SK-N-DZ (cell line): ENCODE measurements at regions not wholly inside any gene's neighbourhood (a gene's known extent, or its start where the extent isn't known, plus 50 kb on each side); places are given as distances from the start of the nearest gene placed in this dataset.
"Not testable (repeated sequence)": the region's sequence is repeated elsewhere in the genome, so short reads cannot be mapped to it uniquely, and the experiment has no call there.

Experiments
- DNase-seq: peaks from one replicate; pipeline ENCODE4 v3.0.0-alpha.2; 2015; ENCODE audit warnings: low spot score

DNA sequence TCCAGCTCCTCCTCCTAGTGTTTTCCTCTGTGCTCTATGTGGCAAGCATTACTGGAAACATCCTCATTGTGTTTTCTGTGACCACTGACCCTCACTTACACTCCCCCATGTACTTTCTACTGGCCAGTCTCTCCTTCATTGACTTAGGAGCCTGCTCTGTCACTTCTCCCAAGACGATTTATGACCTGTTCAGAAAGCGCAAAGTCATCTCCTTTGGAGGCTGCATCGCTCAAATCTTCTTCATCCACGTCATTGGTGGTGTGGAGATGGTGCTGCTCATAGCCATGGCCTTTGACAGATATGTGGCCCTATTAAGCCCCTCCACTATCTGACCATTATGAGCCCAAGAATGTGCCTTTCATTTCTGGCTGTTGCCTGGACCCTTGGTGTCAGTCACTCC, 64.0 kb downstream of the OR4F15 start:
- DNase-seq, result not testable (repeated sequence)

DNA sequence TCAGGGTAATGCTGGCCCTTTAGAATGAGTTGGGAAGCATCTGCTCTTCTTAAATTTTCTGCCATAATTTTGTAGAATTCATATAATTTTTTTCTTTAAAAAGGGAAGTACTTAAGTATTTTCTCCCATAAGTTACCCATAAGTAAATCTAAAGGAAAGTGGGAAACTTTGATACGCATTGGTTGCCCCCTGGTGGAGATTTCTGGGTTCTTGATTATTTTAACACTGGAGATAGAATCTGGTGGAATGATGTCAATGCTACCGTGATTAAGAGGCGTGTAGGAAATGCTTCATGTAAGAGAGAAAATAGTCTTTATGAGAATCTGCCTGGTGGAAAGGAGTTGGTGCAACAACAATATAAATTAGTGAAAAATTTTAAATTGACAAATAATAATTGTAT, 65.6 kb downstream of the OR4F15 start:
- DNase-seq, result not testable (repeated sequence)

DNA sequence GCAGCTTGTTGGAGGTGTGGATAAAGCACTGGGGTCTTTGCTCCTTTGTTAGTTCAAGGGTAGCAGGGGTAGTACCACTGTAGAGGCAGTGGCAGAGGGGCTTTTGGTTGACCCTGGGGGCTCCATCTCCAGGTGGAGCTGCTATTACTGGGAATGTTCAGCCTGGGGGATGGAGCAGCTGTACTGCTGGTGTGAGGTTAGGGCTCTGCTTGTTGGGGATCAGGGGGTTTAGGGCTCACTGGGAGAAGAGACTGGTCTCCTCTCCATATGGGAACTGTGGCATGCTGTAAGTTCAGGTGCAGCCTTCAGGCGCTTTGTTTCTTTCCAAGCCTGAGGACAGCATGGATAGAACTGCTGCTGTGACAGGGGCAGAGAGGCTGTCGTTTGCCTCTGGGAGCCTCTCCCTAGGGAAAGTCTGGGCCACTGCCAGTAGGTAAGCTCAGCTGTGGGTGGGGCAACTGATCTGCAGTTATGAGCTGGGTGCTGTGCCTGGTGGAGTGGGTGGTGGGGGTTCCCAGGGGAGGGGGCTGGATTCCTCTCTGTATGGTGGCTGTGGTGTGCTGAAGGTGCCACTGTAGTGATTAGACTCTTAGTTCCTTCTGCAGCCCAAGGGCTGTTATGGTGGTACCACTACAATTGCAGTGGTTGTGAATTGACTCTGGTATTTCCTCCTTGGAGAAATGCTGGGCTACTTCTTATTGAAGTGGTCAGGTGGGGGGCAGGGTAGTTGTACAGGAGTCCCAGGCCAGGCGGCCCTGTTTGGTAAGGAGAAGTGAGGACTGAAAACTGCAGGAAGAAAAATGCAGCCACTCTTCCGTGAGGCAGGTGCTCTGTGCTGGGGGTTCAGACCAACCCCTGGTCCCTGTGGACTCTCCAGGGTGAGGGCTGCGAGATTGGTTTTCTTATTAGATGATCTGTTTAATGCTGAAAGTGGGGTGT, 100.6 kb downstream of the OR4F15 start:
- DNase-seq, result not testable (repeated sequence)

DNA sequence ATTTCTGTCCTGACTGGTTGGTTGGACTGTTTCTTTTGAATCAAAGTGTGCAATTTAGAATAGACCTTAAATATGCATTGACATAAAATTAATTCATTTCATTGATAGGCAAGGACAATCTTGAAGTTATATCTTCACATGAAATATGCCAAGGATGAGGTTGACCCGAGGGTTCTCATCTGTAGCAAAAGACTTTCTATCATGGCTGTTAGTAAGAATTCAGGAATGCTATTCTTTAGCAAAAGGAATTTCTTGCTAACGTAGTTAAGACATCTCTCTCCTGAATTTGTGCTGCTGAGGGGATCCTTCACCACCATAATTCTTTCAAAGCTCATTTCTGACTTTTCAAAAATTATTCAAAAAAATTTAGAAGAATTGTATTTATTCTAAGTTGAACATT, 112.6 kb downstream of the OR4F15 start:
- DNase-seq, result not testable (repeated sequence)

DNA sequence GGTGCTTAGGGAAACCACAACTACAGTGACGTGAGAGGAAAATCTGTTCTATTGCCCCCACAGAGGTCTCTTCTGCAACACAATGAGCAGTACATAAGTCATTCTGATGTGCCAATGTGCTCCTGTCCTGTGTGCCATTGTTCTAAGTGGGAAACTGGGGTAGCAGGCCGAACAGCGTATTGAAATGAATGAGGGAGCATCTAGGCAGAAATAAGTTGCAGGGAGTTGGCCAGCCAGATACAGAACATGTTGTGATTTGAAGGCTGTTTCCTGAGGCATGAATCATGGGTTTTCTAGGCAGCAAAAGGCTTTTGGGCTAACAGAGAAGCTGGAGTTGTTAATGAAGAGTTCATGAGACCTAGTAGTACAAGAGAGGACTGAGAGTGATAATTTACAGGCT, 122.5 kb downstream of the OR4F15 start:
- not testable (repeated sequence) for DNase-seq

DNA sequence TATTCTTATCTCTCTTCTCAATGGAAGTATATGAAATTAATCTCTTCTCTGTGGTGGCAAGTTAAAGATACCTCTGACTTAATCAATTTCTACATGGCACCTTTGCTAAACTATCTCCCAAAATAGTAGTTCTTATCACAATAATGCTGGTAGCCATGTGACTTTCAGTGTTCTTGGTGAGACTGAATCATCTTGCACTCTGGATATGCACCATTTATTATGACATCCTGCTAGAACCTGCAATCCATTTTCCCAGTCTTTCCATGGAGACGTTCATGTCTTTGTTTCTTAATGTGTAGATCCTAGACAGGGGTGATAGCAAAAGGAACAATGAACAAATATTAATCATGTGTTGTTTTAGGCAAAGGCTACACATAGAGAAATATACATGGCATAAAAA, 125.4 kb downstream of the OR4F15 start:
- not testable (repeated sequence) for DNase-seq

DNA sequence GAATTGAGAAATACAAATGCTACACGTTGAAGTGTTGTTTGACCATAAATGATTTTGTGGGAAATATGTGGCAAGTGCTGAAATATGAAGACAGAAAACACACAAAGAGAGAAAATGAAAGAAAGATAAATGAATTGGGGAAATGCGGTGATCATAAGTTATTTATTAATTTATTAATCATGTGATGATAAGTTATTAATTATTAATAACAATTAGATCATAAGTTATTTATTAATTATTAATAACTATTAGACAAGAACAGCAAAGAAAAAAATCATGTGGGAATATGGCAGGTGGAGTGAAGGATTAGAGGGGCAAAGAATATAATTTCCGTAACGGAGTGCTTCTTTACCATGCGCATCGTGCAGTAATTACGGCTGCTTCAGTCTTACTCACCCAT, 126.6 kb downstream of the OR4F15 start:
- not testable (repeated sequence) for DNase-seq

DNA sequence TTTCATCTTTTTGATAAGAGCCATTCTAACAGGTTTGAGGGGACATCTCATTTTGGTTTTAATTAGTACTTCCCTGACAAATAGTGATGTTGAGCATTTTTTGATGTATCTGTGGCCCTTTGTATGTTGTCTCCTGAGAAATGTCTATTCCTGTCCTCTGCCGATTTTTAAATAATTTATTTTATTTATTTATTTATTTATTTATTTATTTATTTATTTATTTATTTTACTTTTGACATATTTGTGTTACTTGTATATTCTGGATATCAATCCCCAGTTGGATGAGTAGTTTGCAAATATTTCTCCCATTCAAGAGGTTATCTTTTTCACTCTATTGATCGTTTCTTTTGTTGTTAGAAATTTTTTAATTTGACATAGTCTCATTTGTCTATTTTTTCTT, 133.9 kb downstream of the OR4F15 start:
- DNase-seq, result not testable (repeated sequence)

DNA sequence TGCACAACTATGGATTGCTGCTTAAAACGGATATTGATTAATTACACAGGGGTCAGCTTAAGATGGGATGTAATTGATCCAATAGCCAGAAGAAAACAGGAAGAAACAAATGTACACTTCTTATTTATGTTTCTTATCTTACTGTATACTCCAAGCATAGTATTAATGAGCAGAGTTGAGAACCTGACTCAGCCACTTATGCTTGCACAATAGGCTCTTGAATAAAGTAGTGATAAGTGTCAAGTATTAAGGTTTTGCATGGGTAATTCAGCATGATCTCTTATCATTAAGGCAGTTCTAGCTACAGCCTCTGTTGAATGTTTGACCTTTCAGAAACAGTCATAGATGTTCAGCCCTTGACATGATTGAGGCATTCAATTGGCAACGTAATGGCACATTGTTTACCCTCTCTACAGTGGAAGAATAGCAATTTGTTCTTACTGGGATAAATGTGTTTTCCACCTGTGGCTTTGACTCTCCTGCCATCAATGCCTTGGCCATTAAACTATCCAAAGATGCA, 136.5 kb downstream of the OR4F15 start:
- DNase-seq, result not testable (repeated sequence)

DNA sequence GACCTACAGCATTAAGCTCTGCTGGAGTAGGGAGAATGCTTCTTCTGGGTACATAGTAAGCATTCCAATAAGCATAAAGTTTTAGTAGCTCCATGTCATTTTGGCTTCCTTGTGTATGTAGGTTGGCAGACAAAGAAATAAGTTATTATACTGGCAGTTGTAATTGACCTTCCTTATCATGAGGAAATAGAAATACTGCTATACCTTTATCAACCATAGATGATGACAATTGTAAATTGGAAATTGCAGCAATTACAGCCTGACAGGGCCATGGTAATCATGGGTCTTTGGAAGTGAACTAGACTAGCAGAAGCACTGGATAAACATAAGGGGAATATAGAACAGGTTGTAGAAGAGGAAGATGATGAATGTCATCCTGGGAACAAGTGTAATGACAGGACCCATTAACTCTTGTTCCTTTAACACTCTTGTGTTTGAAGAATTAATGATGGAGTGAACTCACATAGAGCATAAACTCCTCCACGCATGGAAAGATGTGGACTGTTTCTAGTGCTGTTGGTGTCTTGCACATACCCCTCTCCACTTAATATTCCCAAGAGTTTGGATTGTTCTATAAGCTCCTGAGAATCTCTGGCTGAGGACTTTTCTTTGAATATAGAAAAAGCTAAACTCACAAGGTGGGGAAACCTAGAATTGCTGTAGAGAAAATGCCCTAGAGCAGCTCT, 137.5 kb downstream of the OR4F15 start:
- not testable (repeated sequence) for DNase-seq

DNA sequence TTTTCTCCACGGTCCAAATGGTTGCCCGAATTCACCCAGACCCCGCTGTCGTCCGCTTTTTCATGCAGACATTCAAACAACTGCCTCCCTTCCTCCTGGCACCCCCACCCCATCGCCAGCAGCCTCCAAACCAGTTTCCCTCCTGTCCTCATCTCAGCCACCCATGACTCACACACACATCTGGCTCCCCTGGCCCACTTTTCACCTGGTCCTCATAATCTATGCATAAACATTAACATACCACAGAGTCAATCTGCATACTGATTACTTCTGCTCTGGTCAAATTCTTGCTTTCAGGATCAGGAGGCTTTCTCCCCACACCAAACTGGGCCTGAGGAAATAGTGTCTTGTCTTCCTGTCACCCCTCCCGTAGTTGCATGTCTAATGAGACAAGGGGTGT, 142.0 kb downstream of the OR4F15 start:
- DNase-seq, result not testable (repeated sequence)

DNA sequence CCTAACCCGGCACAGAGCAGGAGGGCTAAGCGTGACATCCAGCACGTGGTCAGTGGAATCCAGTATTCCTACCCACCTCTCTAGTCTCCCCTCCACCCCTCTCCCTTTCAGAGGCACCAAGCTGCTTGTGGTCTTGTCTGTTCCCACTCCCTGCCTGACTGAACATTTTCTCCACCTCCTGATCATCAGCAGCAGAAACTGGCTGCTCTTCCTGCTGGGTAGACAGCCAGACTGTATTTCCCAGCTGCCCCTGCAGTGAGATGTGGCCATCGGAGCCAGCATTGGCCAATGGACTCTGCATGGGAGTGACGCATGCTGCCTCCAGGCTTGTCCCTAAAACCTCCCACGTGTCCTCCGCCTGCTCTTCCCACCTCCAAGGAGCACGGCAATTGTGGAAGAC, 143.8 kb downstream of the OR4F15 start:
- peak; percentile 9 for DNase-seq

DNA sequence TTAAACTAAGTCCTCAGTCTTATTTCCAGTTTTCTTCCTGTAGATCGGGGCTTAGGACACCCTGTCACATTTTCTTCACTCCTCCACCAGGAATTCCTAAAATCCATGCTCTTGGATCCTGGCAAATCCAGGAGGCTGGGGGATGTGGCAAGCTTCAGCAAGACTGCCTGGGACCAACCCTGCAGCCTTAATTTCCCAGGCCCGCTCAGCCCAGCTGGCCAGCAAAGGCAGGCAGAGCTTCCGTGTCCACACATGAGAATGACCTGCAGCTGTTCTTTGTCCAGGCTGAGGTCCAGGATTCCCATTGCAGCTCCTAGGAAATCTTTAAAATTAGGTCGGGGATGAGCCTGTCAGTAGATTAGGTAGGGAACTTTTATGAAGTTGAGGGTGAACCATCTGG, 146.7 kb downstream of the OR4F15 start:
- DNase-seq, result not testable (repeated sequence)

DNA sequence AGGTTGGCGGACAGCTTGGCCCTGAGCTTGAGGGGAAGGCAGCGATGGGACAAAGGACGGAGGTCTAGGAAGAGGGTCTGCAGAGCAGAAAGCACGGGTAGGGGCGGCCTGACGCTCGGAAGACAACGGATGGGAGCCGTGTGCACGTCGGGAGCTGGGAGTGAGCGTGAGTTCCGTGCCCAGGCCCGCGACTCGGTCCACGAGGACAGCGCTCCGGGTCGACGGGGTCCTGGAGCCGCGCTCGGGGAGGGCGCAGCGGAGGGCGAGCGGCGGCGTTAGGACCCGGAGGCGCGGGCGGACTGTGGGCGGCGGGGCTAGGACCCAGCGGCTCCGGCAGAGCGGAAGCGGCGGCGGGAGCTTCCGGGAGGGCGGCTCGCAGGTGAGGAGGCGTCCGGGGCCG, 149.3 kb downstream of the OR4F15 start:
- DNase-seq, result not testable (repeated sequence)

DNA sequence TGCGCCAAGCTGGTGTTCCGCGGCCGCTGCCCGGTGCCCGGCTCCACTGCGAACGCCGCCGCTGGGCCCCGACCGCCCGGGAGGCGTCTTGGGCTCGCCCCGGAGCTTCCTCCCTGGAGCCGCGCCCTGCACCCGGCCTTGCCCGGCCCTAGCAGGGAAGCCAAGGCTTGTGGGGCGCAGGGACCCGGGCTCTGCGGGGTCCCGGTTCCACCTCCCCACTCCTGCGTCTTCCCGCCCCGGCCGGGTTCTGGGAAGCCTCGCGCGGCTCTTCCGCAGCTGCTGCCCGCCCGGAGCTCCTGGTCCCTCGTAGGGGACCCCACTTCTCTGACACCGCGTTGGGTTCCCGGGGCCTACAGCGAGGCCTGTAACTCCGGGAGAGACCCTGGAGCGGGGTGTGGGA, 149.8 kb downstream of the OR4F15 start:
- not testable (repeated sequence) for DNase-seq

DNA sequence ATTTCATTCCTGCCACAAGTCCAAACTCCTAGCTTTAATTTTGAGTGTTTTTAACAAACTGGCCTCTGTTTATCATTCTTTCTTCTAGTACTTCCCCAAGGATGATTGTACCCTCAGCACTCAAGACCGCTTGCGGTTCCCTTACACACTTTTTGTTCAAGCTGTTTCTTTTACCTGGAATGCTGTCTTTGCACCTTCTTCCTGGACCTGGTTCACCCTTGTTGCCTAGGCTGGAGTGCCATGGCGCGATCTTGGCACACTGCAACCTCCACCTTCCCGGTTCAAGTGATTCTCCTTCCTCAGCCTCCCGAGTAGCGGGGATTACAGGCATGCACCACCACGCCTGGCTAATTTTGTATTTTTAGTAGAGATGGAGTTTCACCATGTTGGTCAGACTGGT, 151.7 kb downstream of the OR4F15 start:
- not testable (repeated sequence) for DNase-seq

DNA sequence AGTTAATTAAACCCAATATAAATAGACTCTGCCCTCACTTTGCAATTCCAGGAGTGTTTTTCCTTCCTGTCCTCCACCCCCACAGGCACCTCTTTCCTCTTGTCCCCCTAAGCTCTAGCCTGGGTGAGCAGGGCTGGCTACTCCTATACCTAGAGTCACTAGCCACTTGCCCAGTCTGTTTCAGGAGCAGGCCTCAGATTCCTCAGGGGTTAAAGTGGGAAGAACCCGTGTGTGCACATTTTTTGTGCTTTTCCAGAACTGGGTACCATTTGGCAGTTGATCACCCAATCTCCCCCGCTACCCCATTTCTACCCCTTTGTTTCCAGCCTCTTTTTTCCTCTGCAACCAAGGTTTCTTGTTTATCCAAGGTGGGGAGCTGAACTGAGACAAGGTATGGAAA, 153.4 kb downstream of the OR4F15 start:
- not testable (repeated sequence) for DNase-seq

DNA sequence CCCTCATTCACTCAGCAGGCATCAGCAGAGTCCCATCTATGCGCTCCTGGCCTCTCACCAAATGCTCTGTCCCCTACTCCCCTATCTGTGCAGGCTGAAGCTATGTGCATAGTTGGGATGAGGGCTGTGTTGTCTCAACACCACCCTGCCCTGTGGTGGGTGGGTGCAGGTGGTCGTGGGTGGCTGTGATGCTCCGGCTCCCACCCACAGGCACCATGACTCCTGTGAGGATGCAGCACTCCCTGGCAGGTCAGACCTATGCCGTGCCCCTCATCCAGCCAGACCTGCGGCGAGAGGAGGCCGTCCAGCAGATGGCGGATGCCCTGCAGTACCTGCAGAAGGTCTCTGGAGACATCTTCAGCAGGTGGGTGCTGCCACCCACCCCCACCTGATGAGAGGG, 153.9 kb downstream of the OR4F15 start:
- not testable (repeated sequence) for DNase-seq

DNA sequence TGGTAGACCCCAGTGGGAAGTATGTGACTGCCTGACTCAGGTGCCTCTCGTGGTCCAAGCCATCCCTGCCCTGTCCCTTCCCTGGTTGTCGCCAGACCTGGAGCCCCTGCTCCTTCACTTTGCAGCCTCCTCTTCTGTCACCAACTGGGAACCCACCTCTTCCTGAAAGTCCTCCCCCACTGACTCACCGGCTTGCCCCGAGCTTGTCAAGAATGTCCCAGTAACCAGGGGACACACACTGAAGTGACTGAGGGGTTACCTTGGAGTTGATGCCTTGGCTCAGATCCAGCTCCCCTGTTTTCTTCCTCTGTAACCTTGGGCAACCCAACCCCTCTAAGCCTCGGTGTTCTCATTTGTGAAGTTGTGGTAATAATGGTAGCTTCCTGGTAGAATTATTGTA, 155.4 kb downstream of the OR4F15 start:
- not testable (repeated sequence) for DNase-seq

DNA sequence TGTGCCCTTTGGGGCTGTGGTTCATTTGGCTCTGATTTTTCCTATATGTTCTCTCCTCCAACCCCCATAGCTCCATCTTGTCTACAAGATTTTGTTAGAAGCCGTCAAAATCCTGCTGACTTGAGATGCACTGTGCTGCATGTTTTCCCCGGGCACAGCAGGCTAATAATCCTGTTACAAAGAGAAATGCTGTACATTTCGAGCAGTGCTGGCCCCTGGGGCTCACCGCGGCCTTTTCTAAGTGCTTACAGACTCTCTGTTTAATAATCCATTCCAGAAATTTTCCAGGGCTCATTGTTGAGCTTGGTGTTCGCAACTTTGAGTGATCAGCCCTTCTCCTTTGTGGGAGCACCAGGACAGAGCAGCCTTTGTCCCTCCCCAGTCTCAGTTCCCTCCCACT, 158.6 kb downstream of the OR4F15 start:
- not testable (repeated sequence) for DNase-seq

DNA sequence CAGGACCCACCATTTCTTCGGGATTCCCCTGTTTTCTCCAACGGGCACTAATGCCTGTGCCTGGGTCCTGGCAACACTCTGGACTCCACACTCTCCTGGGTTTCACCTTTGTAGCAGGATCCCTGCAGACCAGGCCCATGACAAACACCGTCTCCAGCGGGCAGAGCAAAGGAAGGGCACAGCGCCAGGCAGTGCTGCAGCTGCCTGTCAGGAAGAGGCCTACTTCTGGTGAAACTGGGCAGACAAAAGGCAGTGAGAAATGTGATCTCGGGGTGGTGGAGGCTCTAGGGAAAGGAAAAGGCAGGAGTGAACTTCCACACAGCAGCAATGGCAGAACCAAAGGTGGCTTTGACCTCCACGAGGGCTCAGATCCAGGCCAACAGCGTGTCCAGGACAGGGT, 165.3 kb downstream of the OR4F15 start:
- not testable (repeated sequence) for DNase-seq

DNA sequence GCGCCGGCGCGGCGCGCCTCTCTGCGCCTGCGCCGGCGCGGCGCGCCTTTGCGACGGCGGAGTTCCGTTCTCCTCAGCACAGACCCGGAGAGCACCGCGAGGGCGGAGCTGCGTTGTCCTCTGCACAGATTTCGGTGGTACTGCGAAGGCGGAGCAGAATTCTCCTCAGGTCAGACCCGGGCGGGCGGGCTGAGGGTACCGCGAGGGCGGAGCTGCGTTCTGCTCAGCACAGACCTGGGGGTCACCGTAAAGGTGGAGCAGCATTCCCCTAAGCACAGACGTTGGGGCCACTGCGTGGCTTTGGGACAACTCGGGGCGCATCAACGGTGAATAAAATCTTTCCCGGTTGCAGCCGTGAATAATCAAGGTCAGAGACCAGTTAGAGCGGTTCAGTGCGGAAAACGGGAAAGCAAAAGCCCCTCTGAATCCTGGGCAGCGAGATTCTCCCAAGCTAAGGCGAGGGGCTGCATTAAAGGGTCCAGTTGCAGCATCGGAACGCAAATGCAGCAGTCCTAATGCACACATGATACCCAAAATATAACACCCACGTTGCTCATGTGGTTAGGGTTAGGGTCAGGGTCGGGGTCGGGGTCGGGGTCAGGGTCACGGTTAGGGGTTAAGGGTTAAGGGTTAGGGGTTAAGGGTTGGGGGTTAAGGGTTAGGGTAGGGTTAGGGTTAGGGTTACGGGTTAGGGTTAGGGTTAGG, 168.4 kb downstream of the OR4F15 start:
- peak; percentile 17 for DNase-seq
